WTC11 (cell line): ENCODE measurements at regions not wholly inside any gene's neighbourhood (a gene's known extent, or its start where the extent isn't known, plus 50 kb on each side); places are given as distances from the start of the nearest gene placed in this dataset.

Source experiments
- ATF2 ChIP-seq: sonication (generic); formaldehyde crosslinking; IDR thresholded peaks from 2 replicates; pipeline ENCODE4 v1.8.1; 2022; ENCODE audit warnings: low read depth, missing genetic modification reagents, borderline replicate concordance
- CBFB ChIP-seq: sonication (generic); formaldehyde crosslinking; IDR thresholded peaks from 2 replicates; pipeline ENCODE4 v1.8.1; 2022; ENCODE audit warnings: mild to moderate bottlenecking, low read depth, missing genetic modification reagents
- CREM ChIP-seq: sonication (generic); formaldehyde crosslinking; IDR thresholded peaks from 2 replicates; pipeline ENCODE4 v1.8.1; 2022; ENCODE audit warnings: mild to moderate bottlenecking, missing genetic modification reagents, moderate library complexity
- CTCF ChIP-seq: fragments of 200-600 bp; IDR thresholded peaks from 2 replicates; pipeline ENCODE4 v1.8.0; 2022; ENCODE audit warnings: antibody characterized with exemption
- FOXK1 ChIP-seq: sonication (generic); formaldehyde crosslinking; IDR thresholded peaks from 2 replicates; pipeline ENCODE4 v1.8.0; 2022; ENCODE audit warnings: mild to moderate bottlenecking, moderate library complexity, missing genetic modification reagents
- HMGXB4 ChIP-seq: sonication (generic); formaldehyde crosslinking; IDR thresholded peaks from 2 replicates; pipeline ENCODE4 v1.8.1; 2023; ENCODE audit warnings: mild to moderate bottlenecking, moderate library complexity, missing genetic modification reagents
- JUN ChIP-seq: sonication (generic); formaldehyde crosslinking; IDR thresholded peaks from 2 replicates; pipeline ENCODE4 v1.8.0; 2023; ENCODE audit warnings: mild to moderate bottlenecking, missing genetic modification reagents
- MAX ChIP-seq: sonication (generic); formaldehyde crosslinking; IDR thresholded peaks from 2 replicates; pipeline ENCODE4 v1.8.0; 2022; ENCODE audit warnings: mild to moderate bottlenecking, missing genetic modification reagents
- NR2C2 ChIP-seq: sonication (generic); formaldehyde crosslinking; IDR thresholded peaks from 2 replicates; pipeline ENCODE4 v1.8.0; 2022; ENCODE audit warnings: mild to moderate bottlenecking, missing genetic modification reagents
- TCF7 ChIP-seq: sonication (generic); formaldehyde crosslinking; IDR thresholded peaks from 2 replicates; pipeline ENCODE4 v1.8.0; 2022; ENCODE audit warnings: mild to moderate bottlenecking, low read depth, missing genetic modification reagents, moderate library complexity
- TEAD4 ChIP-seq: sonication (generic); formaldehyde crosslinking; IDR thresholded peaks from 2 replicates; pipeline ENCODE4 v1.8.0; 2022; ENCODE audit warnings: mild to moderate bottlenecking, missing genetic modification reagents
- USF1 ChIP-seq: sonication (generic); formaldehyde crosslinking; IDR thresholded peaks from 2 replicates; pipeline ENCODE4 v1.8.0; 2022; ENCODE audit warnings: mild to moderate bottlenecking, missing genetic modification reagents
- ZNF512 ChIP-seq: sonication (generic); formaldehyde crosslinking; IDR thresholded peaks from 2 replicates; pipeline ENCODE4 v1.8.1; 2022; ENCODE audit warnings: missing genetic modification reagents, borderline replicate concordance

- TF ChIP-seq FOXK1 (CRISPR knock-in tag) (no peak), HMGXB4 (CRISPR knock-in tag) (no peak), NR2C2 (CRISPR knock-in tag) (no peak), MAX (CRISPR knock-in tag) (no peak), JUN (CRISPR knock-in tag) (no peak), CREM (CRISPR knock-in tag) (no peak), TEAD4 (CRISPR knock-in tag) (no peak), CTCF (no peak), USF1 (no peak), ATF2 (no peak), TCF7 (no peak), CBFB (CRISPR knock-in tag) (no peak), ZNF512 (CRISPR knock-in tag) (no peak)
These were observed 91.2 kb upstream of the SOD3 start for GRCh38 chr4:24704149-24704548.
